HepG2 (cell line): ENCODE measurements at regions not wholly inside any gene's neighbourhood (a gene's known extent, or its start where the extent isn't known, plus 50 kb on each side); places are given as distances from the start of the nearest gene placed in this dataset.

Source experiments
- ATAC-seq: fragments of 200-7000 bp; cut with Tn5 transposase; 3 replicates; pipeline ENCODE4 v1.9.1; 2020; ENCODE audit warnings: mild to moderate bottlenecking, moderate library complexity
- BruUV-seq: library from RNA; stranded (reverse); fragments of 400-500 nt; replicated peaks from 2 replicates; lab custom pipeline; 2021; lab: Mats Ljungman, UMichigan
- CTCF ChIA-PET: fragments of 300-600 bp; formaldehyde crosslinking; extraction: SDS; loops from one replicate; lab custom pipeline; 2021; ENCODE audit warnings: low total read pairs, inconsistent platforms, low intra/inter-chr PET ratio; lab: Yijun Ruan, JAX
- POLR2A ChIA-PET: fragments of 350-600 bp; sonication (Branson Sonifier 250); formaldehyde crosslinking; loops from one replicate; lab custom pipeline; 2020; ENCODE audit warnings: antibody characterized with exemption, inconsistent platforms; lab: Yijun Ruan, JAX
- DNase-seq: peaks from one replicate; pipeline ENCODE4 v3.0.0-alpha.2; 2015; ENCODE audit warnings: low spot score
- FAIRE-seq: peaks from 3 replicates; lab custom pipeline; 2011; peaks lifted over from hg19 to GRCh38; lab: Jason Lieb, UNC
- H2AFZ ChIP-seq: one replicate; pipeline ENCODE4 v1.6.1; 2011; ENCODE audit warnings: low read length, inconsistent platforms
- H3K27ac ChIP-seq: fragments of 300-600 bp; 3 replicates; pipeline ENCODE4 v1.8.0; 2011; ENCODE audit warnings: mixed run types, mild to moderate bottlenecking, mixed read lengths, low read length, inconsistent platforms; ENCODE audit not compliant: insufficient read depth; ENCODE audit errors: extremely low read length
- H3K27me3 ChIP-seq, 2 experiments: fragments of 200-600 bp in 1 of 2; 2 replicates in 1 of 2; 3 replicates in 1 of 2; pipeline versions ENCODE4 v1.6.0 to v1.8.0; 2011; ENCODE audit warnings: low read length in 2 of 2, mild to moderate bottlenecking in 2 of 2, moderate library complexity in 2 of 2, inconsistent platforms in 1 of 2; ENCODE audit not compliant: insufficient read depth in 2 of 2, control insufficient read depth in 1 of 2
- H3K36me3 ChIP-seq, 2 experiments: fragments of 200-600 bp in 1 of 2; replicated peaks in 1 of 2; 2 replicates in 1 of 2; 3 replicates in 1 of 2; pipeline versions ENCODE4 v1.5.1 to v1.8.0; 2011; ENCODE audit warnings: low read length in 2 of 2, inconsistent platforms in 1 of 2; ENCODE audit not compliant: insufficient read depth in 2 of 2, control insufficient read depth in 1 of 2
- H3K4me1 ChIP-seq: 2 replicates; pipeline ENCODE4 v1.5.1; 2012; ENCODE audit warnings: low read length, inconsistent platforms; ENCODE audit not compliant: insufficient read depth
- H3K4me2 ChIP-seq: 2 replicates; pipeline ENCODE4 v1.6.0; 2011; ENCODE audit warnings: low read depth, low read length, inconsistent platforms
- H3K4me3 ChIP-seq, 3 experiments: fragments of 200-600 bp in 1 of 3; sonication (generic), shearing (Covaris generic) in 1 of 3; replicated peaks in 1 of 3; 2 replicates each; pipeline ENCODE4 v1.5.1; 2011 to 2016; ENCODE audit warnings: low read length in 3 of 3, inconsistent platforms in 2 of 3, low read depth in 2 of 3, mild to moderate bottlenecking in 2 of 3, control low read depth in 1 of 3, mixed read lengths in 1 of 3; ENCODE audit not compliant: insufficient read depth in 1 of 3
- H3K79me2 ChIP-seq: one replicate; pipeline ENCODE4 v1.6.1; 2011; ENCODE audit warnings: low read length, inconsistent platforms; ENCODE audit not compliant: insufficient read depth
- H3K9ac ChIP-seq: 2 replicates; pipeline ENCODE4 v1.6.0; 2011; ENCODE audit warnings: mild to moderate bottlenecking, low read depth, low read length, inconsistent platforms; ENCODE audit not compliant: insufficient read depth
- H3K9me3 ChIP-seq: 2 replicates; pipeline ENCODE4 v1.5.1; 2012; ENCODE audit warnings: mild to moderate bottlenecking, low read length
- H4K20me1 ChIP-seq: 2 replicates; pipeline ENCODE4 v1.6.0; 2011; ENCODE audit warnings: inconsistent platforms, mild to moderate bottlenecking, low read length, moderate library complexity; ENCODE audit not compliant: insufficient read depth
- MAFK ChIP-seq, 2 experiments: IDR thresholded peaks in 1 of 2; conservative IDR thresholded peaks in 1 of 2; 2 replicates each; pipeline ENCODE4 v1.6.1; 2011; ENCODE audit warnings: improper control_type of control experiment in 2 of 2, low read length in 2 of 2
- SYNCRIP ChIP-seq: fragments of 200-400 bp; formaldehyde crosslinking; IDR thresholded peaks from 2 replicates; pipeline ENCODE4 v1.6.1; 2018; ENCODE audit warnings: mild to moderate bottlenecking, low read depth, low read length; ENCODE audit not compliant: insufficient read depth
- WGBS: methylation state at CpG from one replicate; pipeline ENCODE4 v1.1.6; 2017; ENCODE audit warnings: low lambda C conversion rate; 5-methylcytosine and 5-hydroxymethylcytosine counted together
- in situ Hi-C: cut with HindIII; loops from 2 replicates; pipeline ENCODE4 v1.10.0; 2017; ENCODE audit warnings: low pct_unique_long_range_greater_than_20kb; ENCODE audit not compliant: extremely low pct_ligation_motif_present
- intact Hi-C: fragments of 100-400 bp; cut with micrococcal nuclease; formaldehyde crosslinking; loops from one replicate; pipeline ENCODE4 v1.10.0; 2022; ENCODE audit not compliant: unreplicated experiment
- TF ChIP-seq, protein P1 (sequence below): sonication (generic); formaldehyde crosslinking; IDR thresholded peaks from 2 replicates; pipeline ENCODE4 v1.5.1; 2020; ENCODE audit warnings: mild to moderate bottlenecking, missing genetic modification reagents

DNA sequence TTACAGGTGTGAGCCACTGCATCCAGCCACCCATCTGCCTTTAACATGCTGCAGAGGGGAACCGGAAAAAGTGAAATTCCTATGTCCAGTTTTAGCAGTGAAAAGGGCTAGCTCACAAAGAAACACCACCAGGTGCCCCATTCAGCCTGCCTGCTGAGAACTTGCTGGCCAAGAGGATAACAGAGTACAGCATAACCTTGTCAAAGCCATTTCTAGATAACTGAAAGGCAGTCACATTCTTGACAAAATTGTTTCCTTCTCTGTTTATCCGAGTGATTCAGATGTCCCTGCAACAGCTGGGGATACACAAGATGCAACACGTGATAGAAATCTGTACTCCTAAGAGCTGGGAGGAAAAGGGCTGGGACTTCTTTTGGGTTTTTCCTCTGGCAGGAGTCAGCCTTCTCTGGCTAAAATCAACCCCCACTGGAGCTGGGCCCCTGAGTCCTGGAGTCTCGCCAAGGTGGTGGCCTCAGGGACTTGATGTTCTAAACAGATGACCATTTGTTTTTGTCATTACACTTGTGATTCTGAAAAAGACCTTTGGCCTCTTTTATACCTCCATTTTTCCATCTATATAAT is 505.4 kb downstream of the BCL11A start (continued):
- TF ChIP-seq, protein P1, sequence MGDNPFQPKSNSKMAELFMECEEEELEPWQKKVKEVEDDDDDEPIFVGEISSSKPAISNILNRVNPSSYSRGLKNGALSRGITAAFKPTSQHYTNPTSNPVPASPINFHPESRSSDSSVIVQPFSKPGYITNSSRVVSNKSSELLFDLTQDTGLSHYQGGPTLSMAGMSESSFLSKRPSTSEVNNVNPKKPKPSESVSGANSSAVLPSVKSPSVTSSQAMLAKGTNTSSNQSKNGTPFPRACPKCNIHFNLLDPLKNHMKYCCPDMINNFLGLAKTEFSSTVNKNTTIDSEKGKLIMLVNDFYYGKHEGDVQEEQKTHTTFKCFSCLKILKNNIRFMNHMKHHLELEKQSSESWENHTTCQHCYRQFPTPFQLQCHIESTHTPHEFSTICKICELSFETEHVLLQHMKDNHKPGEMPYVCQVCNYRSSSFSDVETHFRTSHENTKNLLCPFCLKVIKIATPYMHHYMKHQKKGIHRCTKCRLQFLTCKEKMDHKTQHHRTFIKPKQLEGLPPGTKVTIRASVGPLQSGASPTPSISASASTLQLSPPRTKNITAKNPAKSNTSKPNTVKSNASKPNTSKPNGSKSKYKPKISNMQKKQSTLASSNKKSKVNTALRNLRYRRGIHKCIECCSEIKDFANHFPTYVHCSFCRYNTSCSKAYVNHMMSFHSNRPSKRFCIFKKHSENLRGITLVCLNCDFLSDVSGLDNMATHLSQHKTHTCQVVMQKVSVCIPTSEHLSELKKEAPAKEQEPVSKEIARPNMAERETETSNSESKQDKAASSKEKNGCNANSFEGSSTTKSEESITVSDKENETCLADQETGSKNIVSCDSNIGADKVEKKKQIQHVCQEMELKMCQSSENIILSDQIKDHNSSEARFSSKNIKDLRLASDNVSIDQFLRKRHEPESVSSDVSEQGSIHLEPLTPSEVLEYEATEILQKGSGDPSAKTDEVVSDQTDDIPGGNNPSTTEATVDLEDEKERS: no peak

- no peaks in the 10 kb centered on the region for H3K4me1 ChIP-seq
- ChIA-PET CTCF (no interaction called here), POLR2A (no interaction called here)
- DNase-seq: no peak
- H2AFZ ChIP-seq: no peak overlapping the region
- no peak for FAIRE-seq
- H3K9me3 ChIP-seq: no peaks in the 10 kb centered on the region
- WGBS: 55% methylated on average over 2 of the region's 2 CpGs
- BruUV-seq: no TSS peak
- no peak overlapping the region for H3K4me2 ChIP-seq
- no peaks in the 10 kb centered on the region for H3K79me2 ChIP-seq
- in situ Hi-C loops (no loop called here), intact Hi-C loops (no loop called here)
- no peak overlapping the region for H3K27ac ChIP-seq
- no peak overlapping the region for H3K4me3 ChIP-seq
- no peak for TF ChIP-seq SYNCRIP
- peak in 1 of 2 experiments; percentile 51; a peak in 2 of 4 replicates for TF ChIP-seq MAFK (conservative IDR thresholded peaks at IDR 0.05 in 1 of 2, IDR thresholded peaks at IDR 0.05 in 1 of 2; ENCODE audit: low read length in 2 of 2)
- H3K9ac ChIP-seq: no peak overlapping the region
- no peak for ATAC-seq
- no peaks in the 10 kb centered on the region for H3K36me3 ChIP-seq
- H4K20me1 ChIP-seq: no peaks in the 10 kb centered on the region
- no peaks in the 10 kb centered on the region for H3K27me3 ChIP-seq
Measured at GRCh38 chr2:60047347-60047746, 506.1 kb downstream of the BCL11A start.
